ENCODE measurements at regions not wholly inside any gene's neighbourhood (a gene's known extent, or its start where the extent isn't known, plus 50 kb on each side); places are given as distances from the start of the nearest gene placed in this dataset.

DNA sequence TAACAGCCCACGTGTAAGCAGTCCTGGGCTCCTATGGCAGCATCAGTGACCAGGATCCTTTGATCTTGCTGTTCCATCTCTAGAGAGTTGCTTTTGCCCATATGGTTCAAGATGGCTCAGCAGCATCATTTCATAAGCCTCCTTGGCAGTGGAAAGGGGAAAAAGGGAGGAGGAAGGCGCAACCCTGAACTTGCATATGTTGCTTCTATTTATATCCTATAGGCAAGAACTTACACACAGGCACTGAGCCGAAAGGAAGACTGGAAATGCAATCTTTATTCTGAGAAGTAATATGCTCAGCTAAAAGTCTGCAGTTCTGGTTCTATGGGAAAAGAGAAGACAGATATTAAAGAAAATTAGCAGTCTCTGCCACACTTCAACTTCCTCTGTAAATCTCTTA is 167.7 kb upstream of the PLXNC1 start:
- Histone ChIP-seq H3K27me3 (ENCODE audit: control insufficient read depth, insufficient read depth, low read length) (no peaks in the 10 kb centered on the region), H3K36me3 (ENCODE audit: control insufficient read depth, insufficient read depth, low read length) (no peaks in the 10 kb centered on the region), H3K4me3 (ENCODE audit: low read length) (no peak overlapping the region), H3K27ac (ENCODE audit: low read length) (no peak overlapping the region), H3K4me1 (ENCODE audit: control insufficient read depth, insufficient read depth, low read length) (peaks cover 4% of the 10 kb centered on the region), H3K9me3 (ENCODE audit: control insufficient read depth, insufficient read depth, low read length) (no peaks in the 10 kb centered on the region)
- Mint-ChIP-seq H3K27me3 (ENCODE audit: low read depth in 2 of 2) (peaks cover 0 to 8% of the 10 kb centered on the region in 2 donors), H3K9me3 (no peaks in the 10 kb centered on the region), H3K36me3 (no peaks in the 10 kb centered on the region), H3K27ac (no peak overlapping the region), H3K4me3 (no peak overlapping the region), H3K4me1 (peaks cover 12 to 25% of the 10 kb centered on the region in 2 donors)
- ATAC-seq (no peak), DNase-seq (no peak)
- intact Hi-C loops (cut with micrococcal nuclease), result no loop called here
- no peak for TF ChIP-seq CTCF (IDR thresholded peaks at IDR 0.05)
- WGBS (ENCODE audit: insufficient coverage), result 84% methylated on average over 1 of the region's 3 CpGs

GRCh38 chr12:93981411-93981810 is 167.0 kb upstream of the PLXNC1 start:
- no peak overlapping the region for H3K4me3 Mint-ChIP-seq
- H3K27ac Mint-ChIP-seq, result no peak overlapping the region
- H3K4me3 ChIP-seq (ENCODE audit: low read length), result no peak overlapping the region
- peaks cover 5 to 18% of the 10 kb centered on the region in 2 donors for H3K4me1 Mint-ChIP-seq
- H3K36me3 Mint-ChIP-seq, result no peaks in the 10 kb centered on the region
- ATAC-seq, result no peak
- no peaks in the 10 kb centered on the region for H3K9me3 ChIP-seq (ENCODE audit: control insufficient read depth, insufficient read depth, low read length)
- intact Hi-C loops (cut with micrococcal nuclease), result no loop called here
- no peaks in the 10 kb centered on the region for H3K36me3 ChIP-seq (ENCODE audit: control insufficient read depth, insufficient read depth, low read length)
- DNase-seq, result no peak
- no peaks in the 10 kb centered on the region for H3K9me3 Mint-ChIP-seq
- no peak overlapping the region for H3K27ac ChIP-seq (ENCODE audit: low read length)
- no peak for TF ChIP-seq CTCF (IDR thresholded peaks at IDR 0.05)
- H3K27me3 ChIP-seq (ENCODE audit: control insufficient read depth, insufficient read depth, low read length), result no peaks in the 10 kb centered on the region
- no peaks in the 10 kb centered on the region for H3K4me1 ChIP-seq (ENCODE audit: control insufficient read depth, insufficient read depth, low read length)
- 95% methylated on average over 2 of the region's 2 CpGs for WGBS (ENCODE audit: insufficient coverage)
- H3K27me3 Mint-ChIP-seq (ENCODE audit: low read depth in 2 of 2), result peaks cover 0 to 8% of the 10 kb centered on the region in 2 donors

DNA sequence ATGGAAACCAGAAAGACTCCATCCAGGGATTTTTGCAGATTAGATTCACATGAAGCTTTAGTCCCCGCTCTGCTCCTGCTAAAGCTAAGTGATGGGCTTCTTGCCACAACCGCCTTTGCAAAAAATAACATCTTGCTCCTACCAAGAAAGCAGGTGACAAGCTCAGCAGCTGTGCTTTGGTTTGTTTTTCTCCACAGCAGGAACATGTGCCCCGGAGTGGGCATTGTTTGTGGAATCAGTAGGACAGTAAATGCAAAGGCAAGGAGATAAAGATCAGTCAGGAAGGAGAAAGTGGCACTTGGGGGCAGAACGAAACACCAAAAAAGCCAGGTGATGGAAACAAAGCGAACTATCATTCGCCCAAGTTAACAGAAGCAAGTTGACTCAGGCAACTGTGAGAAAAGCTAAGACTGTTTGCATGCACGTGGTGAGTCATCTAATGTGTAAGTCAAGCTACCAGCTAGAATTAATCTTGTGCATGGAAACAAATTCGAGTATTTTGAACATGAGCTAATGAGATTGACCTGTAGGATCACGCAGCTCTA is 165.5 kb upstream of the PLXNC1 start:
- no peaks in the 10 kb centered on the region for H3K36me3 ChIP-seq (ENCODE audit: control insufficient read depth, insufficient read depth, low read length)
- no peak overlapping the region for H3K4me3 ChIP-seq (ENCODE audit: low read length)
- H3K4me3 Mint-ChIP-seq, result no peak overlapping the region
- H3K9me3 ChIP-seq (ENCODE audit: control insufficient read depth, insufficient read depth, low read length), result no peaks in the 10 kb centered on the region
- peaks cover 0 to 8% of the 10 kb centered on the region in 2 donors for H3K27me3 Mint-ChIP-seq (ENCODE audit: low read depth in 2 of 2)
- no peaks in the 10 kb centered on the region for H3K27me3 ChIP-seq (ENCODE audit: control insufficient read depth, insufficient read depth, low read length)
- intact Hi-C loops (cut with micrococcal nuclease), result no loop called here
- TF ChIP-seq CTCF (IDR thresholded peaks at IDR 0.05), result no peak
- H3K4me1 Mint-ChIP-seq, result peaks cover 5 to 6% of the 10 kb centered on the region in 2 donors
- no peak for DNase-seq
- 42% methylated on average over 9 of the region's 9 CpGs for WGBS (ENCODE audit: insufficient coverage)
- H3K36me3 Mint-ChIP-seq, result no peaks in the 10 kb centered on the region
- H3K27ac ChIP-seq (ENCODE audit: low read length), result no peak overlapping the region
- H3K4me1 ChIP-seq (ENCODE audit: control insufficient read depth, insufficient read depth, low read length), result no peaks in the 10 kb centered on the region
- no peak overlapping the region for H3K27ac Mint-ChIP-seq
- no peak for ATAC-seq
- no peaks in the 10 kb centered on the region for H3K9me3 Mint-ChIP-seq

DNA sequence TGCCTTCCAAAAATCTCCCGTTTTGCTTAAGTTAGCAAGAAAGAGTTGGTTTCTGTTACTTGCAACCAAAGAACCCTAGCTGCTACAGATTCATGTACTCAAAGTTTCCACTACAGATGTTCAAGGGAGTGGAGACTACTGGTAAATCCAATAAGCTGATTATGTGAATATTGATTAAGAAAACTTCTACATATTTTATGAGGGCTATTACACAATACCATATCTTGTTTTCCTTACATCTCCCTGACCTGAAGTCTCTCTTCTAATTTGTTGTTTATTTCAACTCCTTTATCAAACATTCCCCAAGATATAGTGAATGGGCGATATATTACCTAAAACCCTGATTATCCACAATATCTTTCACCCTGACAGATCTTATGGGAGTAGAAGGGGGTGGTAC is 164.4 kb upstream of the PLXNC1 start:
- TF ChIP-seq CTCF (IDR thresholded peaks at IDR 0.05), result no peak
- no peaks in the 10 kb centered on the region for H3K36me3 Mint-ChIP-seq
- Histone ChIP-seq H3K27me3 (ENCODE audit: control insufficient read depth, insufficient read depth, low read length) (no peaks in the 10 kb centered on the region), H3K4me3 (ENCODE audit: low read length) (no peak overlapping the region), H3K4me1 (ENCODE audit: control insufficient read depth, insufficient read depth, low read length) (no peaks in the 10 kb centered on the region), H3K9me3 (ENCODE audit: control insufficient read depth, insufficient read depth, low read length) (no peaks in the 10 kb centered on the region), H3K36me3 (ENCODE audit: control insufficient read depth, insufficient read depth, low read length) (no peaks in the 10 kb centered on the region), H3K27ac (ENCODE audit: low read length) (no peak overlapping the region)
- WGBS (ENCODE audit: insufficient coverage), result 100% methylated on average over 1 of the region's 2 CpGs
- no peak overlapping the region for H3K27ac Mint-ChIP-seq
- no peaks in the 10 kb centered on the region for H3K9me3 Mint-ChIP-seq
- DNase-seq (no peak), ATAC-seq (no peak)
- H3K4me3 Mint-ChIP-seq, result no peak overlapping the region
- H3K4me1 Mint-ChIP-seq, result peaks cover 4% of the 10 kb centered on the region in 2 donors
- peaks cover 0 to 8% of the 10 kb centered on the region in 2 donors for H3K27me3 Mint-ChIP-seq (ENCODE audit: low read depth in 2 of 2)
- intact Hi-C loops (cut with micrococcal nuclease), result no loop called here
